GOT3 (cell line): ENCODE measurements at regions not wholly inside any gene's neighbourhood (a gene's known extent, or its start where the extent isn't known, plus 50 kb on each side); places are given as distances from the start of the nearest gene placed in this dataset.
"Not testable (repeated sequence)": the region's sequence is repeated elsewhere in the genome, so short reads cannot be mapped to it uniquely, and the experiment has no call there.

Experiments
- DNase-seq: peaks from one replicate; lab custom pipeline; 2025; ENCODE audit warnings: mixed read lengths; lab: John Stamatoyannopoulos, UW

DNA sequence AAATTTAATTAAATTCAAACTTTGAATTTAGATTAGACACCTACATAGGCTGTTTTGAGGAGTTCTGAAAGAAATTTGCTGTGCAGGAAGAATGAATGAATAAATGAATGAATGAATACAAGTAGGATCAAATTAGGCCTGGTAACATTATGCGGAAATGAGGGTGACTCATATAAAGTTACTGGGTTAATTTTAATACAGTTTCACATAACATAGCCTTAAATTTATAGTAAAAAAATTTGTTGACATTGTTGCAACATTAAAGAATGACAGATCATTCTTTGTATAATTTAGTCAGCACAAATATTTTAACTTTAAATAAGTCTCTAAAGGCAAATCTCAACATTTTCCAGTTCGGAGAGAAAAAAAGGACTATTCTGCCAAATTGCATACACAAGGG is 1293.1 kb upstream of the SLC39A10 start:
- no peak for DNase-seq

- DNase-seq, result no peak
Measured at GRCh38 chr2:194363295-194363694, 1293.7 kb upstream of the SLC39A10 start.

GRCh38 chr2:194352505-194352904 is 1304.5 kb upstream of the SLC39A10 start:
- DNase-seq, result no peak

- no peak for DNase-seq
Measured at GRCh38 chr2:194346193-194346592, 1310.8 kb upstream of the SLC39A10 start.

DNA sequence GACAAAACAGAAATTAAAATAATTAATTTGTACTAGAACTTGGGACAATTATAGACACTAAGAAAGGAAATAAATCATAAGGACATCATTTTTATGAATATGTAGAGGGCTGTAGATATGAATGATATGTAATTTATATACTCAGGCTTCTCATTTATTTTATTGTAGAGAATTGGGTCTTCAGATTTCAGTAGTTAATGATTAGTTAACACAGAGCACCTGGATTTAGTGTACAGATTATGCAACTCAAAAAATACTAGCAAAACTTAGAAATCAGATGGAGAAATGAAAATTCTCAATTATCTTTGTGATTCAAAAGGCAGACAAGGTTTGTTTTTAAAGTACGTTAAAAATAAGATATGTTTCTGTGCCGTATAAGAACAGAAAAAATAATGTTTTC is 1311.7 kb upstream of the SLC39A10 start:
- DNase-seq, result no peak

GRCh38 chr2:194343167-194343566 is 1313.9 kb upstream of the SLC39A10 start:
- no peak for DNase-seq

DNA sequence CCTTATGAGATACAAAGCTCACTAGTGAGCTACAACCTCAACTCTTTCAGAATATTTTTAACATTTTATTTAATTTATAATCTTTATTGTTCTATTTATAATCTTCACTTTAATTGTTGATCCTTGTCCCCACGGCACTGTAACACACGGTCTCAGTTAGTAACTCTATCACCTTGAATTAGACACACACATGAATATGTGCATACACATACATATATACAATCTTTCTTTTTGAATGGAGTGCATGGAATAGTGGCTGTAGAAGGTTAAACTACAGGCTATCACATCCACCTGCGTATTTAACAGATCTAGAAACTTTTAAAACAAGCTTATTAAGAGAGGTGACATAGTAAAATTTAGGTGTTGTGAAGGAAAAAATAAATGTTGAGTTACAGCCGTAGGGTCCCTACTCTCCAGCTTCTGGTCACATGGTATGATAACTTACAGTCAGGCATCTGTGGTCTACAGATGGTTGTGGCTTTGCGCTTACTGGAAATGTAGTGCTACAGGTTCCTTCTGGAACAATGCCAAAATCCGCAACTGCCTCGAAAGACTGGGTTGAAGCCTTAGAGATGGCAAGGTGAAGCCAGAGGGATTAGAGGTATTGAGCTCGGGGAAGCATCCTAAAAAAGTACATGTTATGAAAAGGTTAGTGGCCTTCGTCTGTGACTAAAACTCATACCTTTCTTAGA is 1324.1 kb upstream of the SLC39A10 start:
- no peak for DNase-seq

DNA sequence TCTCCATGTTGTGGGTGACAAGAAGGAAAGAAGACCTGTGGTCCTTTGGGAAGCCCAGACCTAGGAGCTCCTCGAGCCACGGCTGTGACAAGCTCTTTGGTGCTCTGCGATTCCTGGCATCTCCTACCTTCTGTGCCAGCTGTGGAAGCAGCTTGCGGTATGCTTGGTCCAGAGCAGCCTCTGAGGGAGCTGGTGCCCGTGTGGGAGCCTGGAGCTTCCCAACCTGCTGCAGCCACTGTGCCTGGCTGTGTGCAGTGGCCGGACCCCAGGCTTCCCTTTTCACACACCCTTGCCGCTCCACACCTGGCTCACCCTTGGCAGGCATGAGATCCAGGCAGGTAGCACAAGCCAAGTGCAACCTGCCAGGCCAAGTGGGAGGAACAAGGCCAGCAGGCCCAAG is 1328.6 kb upstream of the SLC39A10 start:
- DNase-seq, result no peak

GRCh38 chr2:194327196-194327888 is 1329.7 kb upstream of the SLC39A10 start:
- no peak for DNase-seq

DNA sequence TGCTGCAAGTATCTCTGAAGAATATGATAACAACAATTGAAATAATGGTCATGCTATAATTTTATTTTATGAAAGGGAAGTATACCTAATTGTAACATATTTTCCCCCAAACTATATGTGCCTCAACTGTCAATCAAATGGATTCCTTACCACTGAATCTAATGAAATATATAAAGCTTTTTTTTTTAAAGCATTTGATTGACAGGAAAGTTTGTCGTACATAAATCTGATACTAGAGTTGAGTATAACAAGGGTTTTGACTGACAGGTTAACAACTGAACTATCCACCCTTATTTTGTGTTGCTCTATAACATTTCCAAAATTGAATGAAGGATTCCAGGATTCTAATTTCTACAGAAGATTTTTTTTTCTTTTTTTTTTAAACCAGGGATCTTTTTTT is 1333.3 kb upstream of the SLC39A10 start:
- DNase-seq, result no peak

GRCh38 chr2:194320520-194320919 is 1336.5 kb upstream of the SLC39A10 start:
- no peak for DNase-seq

DNA sequence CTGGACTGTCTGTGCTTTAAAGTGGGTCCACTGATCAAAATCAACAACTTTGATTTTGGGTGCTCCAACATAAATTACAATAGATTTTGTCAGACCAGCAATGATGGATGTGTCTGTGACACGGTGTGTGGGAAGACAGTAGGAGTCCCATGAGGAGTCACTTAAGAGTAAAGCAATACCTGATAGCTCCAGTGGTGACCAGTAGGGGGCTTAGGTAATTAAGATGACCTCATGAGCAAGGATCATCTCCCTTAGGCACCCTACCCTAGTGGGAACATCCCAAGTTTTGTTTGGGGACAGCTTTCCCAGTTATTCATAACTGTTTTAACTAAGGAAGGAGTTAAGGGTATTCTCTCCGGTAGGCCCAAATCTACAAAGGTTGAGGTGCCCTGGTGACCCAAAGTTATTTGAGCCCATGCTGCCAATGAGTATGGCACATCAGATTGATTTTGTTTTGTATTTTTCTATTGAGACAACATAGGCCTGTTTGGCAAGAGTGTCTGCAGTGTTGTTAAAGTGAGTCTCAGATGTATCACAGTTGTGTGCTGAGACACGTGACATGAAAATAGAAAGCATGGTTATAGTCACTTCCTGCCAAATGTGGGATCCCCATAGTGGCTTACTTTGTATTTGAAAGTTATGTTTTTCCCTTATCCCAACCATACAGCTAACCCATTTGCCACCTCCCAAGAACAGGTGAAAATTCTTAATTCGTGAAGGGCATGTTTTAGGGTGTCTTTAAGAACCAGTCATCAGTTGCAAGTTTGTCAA is 1337.6 kb upstream of the SLC39A10 start:
- DNase-seq, result no peak

- DNase-seq, result no peak
Measured at GRCh38 chr2:194314042-194314441, 1343.0 kb upstream of the SLC39A10 start.

DNA sequence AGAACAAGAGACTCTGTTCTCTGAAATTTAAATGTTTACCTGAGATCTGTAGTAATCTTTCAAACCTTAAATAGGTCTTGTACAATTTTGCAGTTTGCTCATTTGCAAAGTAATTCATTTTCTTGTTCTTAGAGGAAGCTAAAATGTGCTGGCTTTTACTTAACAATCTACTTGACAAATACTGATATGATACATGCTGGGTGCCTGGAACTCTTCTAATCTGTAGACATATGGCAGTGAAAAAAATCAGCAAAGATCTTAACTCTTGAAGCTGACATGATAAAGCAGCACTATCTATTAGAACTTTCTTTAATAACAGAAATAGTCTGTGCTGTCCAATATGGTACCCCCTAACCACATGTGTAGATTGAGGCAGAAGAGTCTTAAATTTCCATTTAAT is 1352.8 kb upstream of the SLC39A10 start:
- no peak for DNase-seq

DNA sequence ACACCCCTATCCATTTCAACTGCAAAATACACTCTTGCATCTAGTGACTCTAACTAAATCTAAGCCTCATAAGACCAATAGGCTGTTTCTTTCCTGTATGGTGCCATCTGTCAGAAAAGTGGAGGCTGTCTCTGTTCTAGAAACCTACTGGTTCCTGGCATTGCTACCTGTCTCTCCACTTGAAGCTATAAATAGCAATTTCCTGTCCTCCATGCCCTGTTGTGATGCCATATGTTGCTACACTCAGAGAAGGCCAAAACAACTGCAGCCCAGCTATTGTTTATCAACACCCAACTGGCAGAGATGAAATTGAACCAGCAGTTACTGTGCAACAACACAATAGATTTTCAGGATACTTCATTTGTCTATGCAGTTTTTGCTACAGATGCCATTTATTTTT is 1355.1 kb upstream of the SLC39A10 start:
- DNase-seq, result no peak

DNA sequence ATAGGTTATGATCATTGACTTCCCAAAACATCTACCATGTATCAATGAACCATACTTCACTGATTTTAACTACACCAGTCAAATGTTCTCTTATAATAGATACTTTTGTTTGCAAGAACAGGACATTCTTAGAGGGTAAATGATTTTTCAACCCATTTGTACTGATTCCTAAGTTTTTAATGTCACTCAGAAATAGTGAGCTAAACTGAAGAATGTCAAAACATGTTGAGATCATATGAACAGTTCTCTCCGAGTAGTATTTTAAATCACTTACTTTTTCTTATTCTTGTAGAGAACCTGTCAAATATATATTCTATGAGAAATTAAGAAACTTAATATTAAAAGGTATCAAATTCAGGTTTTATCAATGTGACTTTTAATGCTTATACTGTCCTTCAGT is 1362.9 kb upstream of the SLC39A10 start:
- DNase-seq, result no peak

DNA sequence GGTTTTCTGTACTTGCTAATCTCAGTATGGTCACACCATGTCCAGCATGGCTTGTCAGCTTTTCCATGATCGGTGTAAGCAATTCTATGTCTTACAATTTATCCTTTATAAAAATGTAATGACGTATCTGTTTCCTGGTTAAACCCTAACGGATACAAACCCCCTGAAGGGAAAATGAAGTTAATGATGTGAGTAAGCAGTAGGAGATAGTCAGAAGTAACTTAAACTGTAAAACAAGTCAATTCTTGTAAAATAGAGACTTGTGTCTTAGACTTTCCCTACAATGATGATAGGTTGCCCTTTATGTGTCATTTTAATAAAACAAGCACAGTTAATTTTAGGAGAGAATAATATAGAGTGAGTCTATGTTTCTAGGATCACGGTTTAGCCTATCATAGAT is 1365.9 kb upstream of the SLC39A10 start:
- DNase-seq, result no peak

DNA sequence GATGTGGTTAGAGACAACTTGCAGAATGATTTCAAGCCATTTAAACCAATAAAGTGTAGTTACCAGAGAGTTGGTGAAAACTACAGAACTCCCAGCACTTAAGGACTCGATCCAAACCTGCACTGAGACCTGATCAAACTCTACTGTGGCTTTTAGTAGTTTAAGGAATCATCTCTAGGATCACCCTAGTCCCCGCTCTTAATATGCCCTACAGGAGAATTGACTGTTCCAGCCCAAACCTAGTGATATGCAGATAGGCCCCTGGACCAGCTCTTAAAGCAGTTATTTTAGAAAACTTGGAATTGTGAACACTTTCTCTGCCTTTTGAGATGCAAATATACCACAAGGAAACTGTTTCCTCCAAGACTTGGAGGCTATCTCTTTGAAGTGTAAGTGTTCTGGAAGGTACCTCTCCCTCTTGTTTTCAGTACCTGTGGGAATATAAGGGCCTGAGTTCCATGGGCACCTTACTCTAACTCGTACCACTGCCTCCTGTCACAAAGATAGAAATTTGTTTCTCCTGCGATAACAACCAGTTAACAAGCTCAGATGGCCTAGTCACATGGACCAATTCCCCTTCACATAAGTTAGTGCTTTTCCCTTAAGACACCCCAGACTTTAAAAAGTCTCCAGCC is 1367.2 kb upstream of the SLC39A10 start:
- DNase-seq, result no peak

DNA sequence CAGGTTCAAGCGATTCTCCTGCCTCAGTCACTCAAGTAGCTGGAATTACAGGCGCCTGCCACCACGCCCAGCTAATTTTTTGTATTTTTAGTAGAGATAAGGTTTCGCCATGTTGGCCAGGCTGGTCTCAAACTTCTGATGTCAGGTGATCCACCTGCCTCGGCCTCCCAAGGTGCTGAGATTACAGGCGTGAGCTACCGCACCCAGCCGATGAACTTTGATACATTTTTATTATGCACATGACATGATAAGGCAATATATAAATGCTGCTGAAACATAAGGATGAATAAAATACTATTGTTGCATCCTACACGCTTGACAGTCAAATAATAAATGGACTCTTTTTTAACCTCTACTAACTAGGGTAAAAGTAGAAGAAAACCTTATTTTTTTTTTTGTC is 1380.4 kb upstream of the SLC39A10 start:
- DNase-seq, result not testable (repeated sequence)

DNA sequence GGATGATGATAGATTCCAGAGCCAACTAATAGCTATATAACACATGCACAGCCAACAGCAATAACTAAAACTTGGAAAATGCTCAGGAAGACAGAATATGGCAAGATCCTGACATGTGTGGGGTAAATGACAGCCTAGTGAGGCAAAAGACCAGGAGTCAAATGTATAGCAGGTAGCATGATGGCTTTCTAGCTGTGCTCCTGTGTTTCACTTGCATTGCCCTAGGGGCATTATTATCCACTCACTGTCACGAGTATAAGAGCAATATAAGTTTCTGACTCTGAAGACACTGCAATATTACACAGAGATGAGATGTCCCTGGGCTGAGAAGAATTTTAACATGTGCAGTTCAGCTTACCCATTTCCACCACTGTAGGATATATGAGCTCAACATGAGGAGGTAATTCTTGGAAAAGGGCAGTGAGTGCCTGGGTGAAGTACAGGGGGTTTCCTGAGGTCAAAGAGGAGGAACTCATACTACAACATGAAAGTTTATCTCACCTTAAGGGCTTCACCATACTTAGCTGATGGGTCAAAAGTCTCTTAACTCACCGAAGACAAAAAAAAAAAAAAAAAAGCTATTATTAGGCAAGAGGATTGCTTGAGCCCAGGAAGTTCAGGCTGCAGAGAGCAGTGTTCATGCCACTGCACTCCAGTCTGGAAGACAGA is 1385.6 kb upstream of the SLC39A10 start:
- DNase-seq, result no peak

GRCh38 chr2:194270648-194271047 is 1386.4 kb upstream of the SLC39A10 start:
- DNase-seq, result no peak

GRCh38 chr2:194264586-194264985 is 1392.4 kb upstream of the SLC39A10 start:
- no peak for DNase-seq
